Bronchial epithelial cell (primary cell): ENCODE measurements at regions not wholly inside any gene's neighbourhood (a gene's known extent, or its start where the extent isn't known, plus 50 kb on each side); places are given as distances from the start of the nearest gene placed in this dataset.

Experiments used
- DNase-seq: peaks from one replicate; pipeline ENCODE4 v3.0.0-alpha.2; 2010; ENCODE audit warnings: low read depth
- FAIRE-seq: peaks from 2 replicates; lab custom pipeline; 2011; peaks lifted over from hg19 to GRCh38; lab: Jason Lieb, UNC
- H3K27me3 ChIP-seq: 2 replicates; pipeline ENCODE4 v1.5.1; 2011; ENCODE audit warnings: low read length; ENCODE audit not compliant: control insufficient read depth, insufficient read depth
- H3K36me3 ChIP-seq: 2 replicates; pipeline ENCODE4 v1.5.1; 2011; ENCODE audit warnings: low read length; ENCODE audit not compliant: control insufficient read depth, insufficient read depth
- H3K4me3 ChIP-seq: 2 replicates; pipeline ENCODE4 v1.5.1; 2011; ENCODE audit warnings: mild to moderate bottlenecking, low read depth, low read length, control low read depth
- TF ChIP-seq, protein P1 (sequence below): IDR thresholded peaks from 2 replicates; pipeline ENCODE4 v1.5.1; 2011; ENCODE audit warnings: mild to moderate bottlenecking, moderate library complexity, low read length, control low read depth, inconsistent platforms; ENCODE audit not compliant: insufficient read depth, severe bottlenecking

DNA sequence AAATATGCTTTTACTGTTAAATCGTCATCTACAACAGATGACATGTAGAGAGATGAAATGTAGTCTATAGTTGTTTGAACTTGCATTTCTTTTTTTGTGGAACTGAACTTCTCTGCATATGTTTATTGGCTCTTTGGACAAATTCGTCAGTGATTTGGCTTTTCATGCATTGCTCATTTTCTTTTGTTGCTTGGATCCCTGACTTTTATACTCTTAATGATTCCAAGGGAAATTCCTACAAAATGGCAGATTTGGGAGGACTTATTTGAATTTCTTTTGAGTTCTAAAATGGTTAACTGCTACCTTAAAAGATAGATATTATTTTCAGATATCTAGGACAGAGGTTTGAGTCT lies 65.4 kb downstream of the UTRN start:
- no peak for DNase-seq

DNA sequence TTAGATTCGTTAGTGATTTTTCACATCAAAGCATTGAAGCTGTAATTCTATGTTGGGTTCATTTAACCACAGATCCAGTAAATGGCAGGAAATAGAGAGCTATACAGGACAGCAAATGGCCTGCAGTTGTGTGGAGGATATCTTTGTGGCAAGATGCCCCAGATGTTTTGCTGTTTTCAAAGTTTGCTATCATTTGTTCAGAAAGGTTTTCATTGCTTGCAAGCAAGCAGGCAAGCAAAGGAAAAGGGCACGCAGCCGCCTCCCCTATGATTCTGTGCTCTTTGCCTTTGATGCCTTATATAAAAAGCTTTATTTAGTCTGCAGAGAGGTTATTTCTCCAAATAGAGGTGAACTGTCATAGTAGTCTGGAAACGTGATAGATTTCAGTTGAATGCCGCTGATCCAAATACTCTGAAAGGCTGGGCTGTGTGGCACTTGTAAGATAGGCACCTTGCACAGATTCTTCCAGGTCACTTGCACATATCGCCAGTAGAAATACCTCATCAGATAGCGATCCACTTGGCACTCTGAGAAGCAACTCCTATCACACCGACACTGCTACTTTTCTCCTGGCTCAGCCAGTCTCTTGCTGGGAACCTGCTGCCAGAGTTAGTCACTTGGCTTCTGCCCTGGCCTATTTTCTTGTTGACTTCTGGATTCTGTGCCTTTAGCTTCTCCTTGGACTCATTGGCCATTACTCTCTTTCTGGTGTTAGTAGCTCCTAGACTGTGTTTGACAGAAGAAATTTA lies 66.4 kb downstream of the UTRN start:
- DNase-seq = no peak
- H3K4me3 ChIP-seq = no peak overlapping the region
- no peak for FAIRE-seq
- H3K36me3 ChIP-seq = no peaks in the 10 kb centered on the region
- no peaks in the 10 kb centered on the region for H3K27me3 ChIP-seq
- TF ChIP-seq, protein P1, sequence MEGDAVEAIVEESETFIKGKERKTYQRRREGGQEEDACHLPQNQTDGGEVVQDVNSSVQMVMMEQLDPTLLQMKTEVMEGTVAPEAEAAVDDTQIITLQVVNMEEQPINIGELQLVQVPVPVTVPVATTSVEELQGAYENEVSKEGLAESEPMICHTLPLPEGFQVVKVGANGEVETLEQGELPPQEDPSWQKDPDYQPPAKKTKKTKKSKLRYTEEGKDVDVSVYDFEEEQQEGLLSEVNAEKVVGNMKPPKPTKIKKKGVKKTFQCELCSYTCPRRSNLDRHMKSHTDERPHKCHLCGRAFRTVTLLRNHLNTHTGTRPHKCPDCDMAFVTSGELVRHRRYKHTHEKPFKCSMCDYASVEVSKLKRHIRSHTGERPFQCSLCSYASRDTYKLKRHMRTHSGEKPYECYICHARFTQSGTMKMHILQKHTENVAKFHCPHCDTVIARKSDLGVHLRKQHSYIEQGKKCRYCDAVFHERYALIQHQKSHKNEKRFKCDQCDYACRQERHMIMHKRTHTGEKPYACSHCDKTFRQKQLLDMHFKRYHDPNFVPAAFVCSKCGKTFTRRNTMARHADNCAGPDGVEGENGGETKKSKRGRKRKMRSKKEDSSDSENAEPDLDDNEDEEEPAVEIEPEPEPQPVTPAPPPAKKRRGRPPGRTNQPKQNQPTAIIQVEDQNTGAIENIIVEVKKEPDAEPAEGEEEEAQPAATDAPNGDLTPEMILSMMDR = no peak

More for the DNA sequence above, 65.4 kb downstream of the UTRN start:
- TF ChIP-seq, protein P1 = no peak
- no peak overlapping the region for H3K4me3 ChIP-seq
- no peaks in the 10 kb centered on the region for H3K36me3 ChIP-seq
- no peaks in the 10 kb centered on the region for H3K27me3 ChIP-seq
- FAIRE-seq = no peak

DNA sequence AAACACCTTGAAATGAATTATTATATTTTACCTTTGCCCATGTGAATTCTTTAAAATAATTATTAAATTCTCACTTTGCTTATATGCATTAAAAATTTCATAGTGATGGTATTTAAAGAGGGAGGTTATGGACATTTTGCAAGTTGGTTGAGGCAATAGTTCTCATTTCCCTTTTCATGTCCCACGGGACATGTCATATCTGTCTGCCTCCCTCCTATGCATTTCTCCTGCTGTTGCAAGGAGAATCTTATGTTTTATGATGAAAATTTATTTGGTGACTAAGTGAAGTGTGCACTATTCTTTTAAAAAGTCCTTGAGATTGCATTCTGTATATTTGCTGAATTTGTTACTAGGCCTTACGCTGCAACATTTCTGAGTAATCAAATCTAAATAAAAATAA lies 67.2 kb downstream of the UTRN start:
- TF ChIP-seq, protein P1 = no peak
- FAIRE-seq = no peak
- H3K4me3 ChIP-seq = no peak overlapping the region
- no peaks in the 10 kb centered on the region for H3K27me3 ChIP-seq
- DNase-seq = no peak
- no peaks in the 10 kb centered on the region for H3K36me3 ChIP-seq

DNA sequence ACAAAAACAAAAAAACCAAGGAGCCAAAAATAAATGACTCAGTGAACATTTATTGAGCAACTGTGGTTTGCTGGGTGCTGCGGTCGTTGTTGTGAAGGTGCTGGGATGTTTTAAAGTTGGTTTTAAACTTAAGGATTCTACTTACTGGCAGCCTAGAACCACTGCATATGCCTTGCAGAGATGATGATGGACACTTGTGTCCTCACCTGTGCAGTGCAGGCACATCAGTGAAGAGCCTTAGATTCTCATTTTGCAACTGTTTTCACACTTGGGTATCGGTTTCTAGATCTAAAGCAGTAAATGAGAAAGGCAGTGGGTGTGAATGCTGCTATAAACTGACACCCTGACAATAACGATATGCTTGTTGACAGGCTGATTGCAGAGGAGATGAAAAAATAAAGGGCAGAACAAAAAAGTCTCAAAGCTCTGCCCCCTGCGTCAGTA lies 68.8 kb downstream of the UTRN start:
- DNase-seq (no peak), FAIRE-seq (peak; percentile 7)
- TF ChIP-seq, protein P1 = no peak
- no peaks in the 10 kb centered on the region for H3K36me3 ChIP-seq
- H3K4me3 ChIP-seq = no peak overlapping the region
- no peaks in the 10 kb centered on the region for H3K27me3 ChIP-seq

DNA sequence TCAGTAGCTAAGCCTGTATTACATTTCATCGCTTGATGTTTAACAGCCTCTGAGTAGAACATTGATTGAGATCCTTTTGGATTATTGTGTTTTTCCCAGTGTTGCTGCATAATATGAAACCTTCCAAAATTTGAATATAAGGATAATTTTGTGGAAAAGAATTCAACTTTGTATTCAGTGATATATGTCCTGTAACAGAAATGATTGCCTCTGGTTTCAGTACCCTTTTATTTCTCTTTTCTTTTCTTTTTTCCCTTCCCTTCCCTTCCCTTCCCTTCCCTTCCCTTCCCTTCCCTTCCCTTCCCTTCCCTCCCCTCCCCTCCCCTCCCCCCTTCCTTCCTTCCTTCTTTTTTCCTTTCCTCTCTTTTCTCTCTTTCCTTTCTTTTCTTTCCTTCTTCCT lies 74.6 kb downstream of the UTRN start:
- Histone ChIP-seq H3K27me3 (no peaks in the 10 kb centered on the region), H3K4me3 (no peak overlapping the region), H3K36me3 (no peaks in the 10 kb centered on the region)
- FAIRE-seq (no peak), DNase-seq (no peak)
- TF ChIP-seq, protein P1 = no peak

DNA sequence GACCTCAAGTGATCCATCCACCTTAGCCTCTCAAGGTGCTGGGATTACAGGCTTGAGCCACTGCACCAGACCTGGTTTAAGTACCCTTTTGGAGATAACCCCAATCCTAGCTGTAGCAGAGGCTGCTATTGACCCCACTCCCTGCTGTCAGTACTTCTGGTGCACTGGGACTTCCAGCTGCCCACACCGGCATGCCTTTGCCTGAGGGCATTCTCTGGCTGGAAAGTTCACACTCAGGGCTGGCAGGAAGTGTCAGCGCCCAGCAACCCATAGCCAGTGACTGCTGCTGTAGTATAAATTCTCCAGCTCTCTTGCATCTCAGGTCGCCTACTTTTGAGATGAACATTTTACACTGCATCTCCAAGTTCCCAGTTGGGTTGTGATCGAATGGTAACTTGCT lies 75.3 kb downstream of the UTRN start:
- H3K4me3 ChIP-seq = no peak overlapping the region
- H3K36me3 ChIP-seq = no peaks in the 10 kb centered on the region
- TF ChIP-seq, protein P1 = no peak
- H3K27me3 ChIP-seq = no peaks in the 10 kb centered on the region
- no peak for FAIRE-seq
- DNase-seq = no peak
